ENCODE measurements at regions not wholly inside any gene's neighbourhood (a gene's known extent, or its start where the extent isn't known, plus 50 kb on each side); places are given as distances from the start of the nearest gene placed in this dataset.
"Not testable (repeated sequence)": the region's sequence is repeated elsewhere in the genome, so short reads cannot be mapped to it uniquely, and the experiment has no call there.

- no peak for DNase-seq (ENCODE audit: low spot score)
- in situ Hi-C loops (cut with HindIII; ENCODE audit: low sequenced_read_pairs) = no loop called here
Measured at GRCh38 chr13:40343550-40344269, 322.7 kb downstream of the FOXO1 start.

DNA sequence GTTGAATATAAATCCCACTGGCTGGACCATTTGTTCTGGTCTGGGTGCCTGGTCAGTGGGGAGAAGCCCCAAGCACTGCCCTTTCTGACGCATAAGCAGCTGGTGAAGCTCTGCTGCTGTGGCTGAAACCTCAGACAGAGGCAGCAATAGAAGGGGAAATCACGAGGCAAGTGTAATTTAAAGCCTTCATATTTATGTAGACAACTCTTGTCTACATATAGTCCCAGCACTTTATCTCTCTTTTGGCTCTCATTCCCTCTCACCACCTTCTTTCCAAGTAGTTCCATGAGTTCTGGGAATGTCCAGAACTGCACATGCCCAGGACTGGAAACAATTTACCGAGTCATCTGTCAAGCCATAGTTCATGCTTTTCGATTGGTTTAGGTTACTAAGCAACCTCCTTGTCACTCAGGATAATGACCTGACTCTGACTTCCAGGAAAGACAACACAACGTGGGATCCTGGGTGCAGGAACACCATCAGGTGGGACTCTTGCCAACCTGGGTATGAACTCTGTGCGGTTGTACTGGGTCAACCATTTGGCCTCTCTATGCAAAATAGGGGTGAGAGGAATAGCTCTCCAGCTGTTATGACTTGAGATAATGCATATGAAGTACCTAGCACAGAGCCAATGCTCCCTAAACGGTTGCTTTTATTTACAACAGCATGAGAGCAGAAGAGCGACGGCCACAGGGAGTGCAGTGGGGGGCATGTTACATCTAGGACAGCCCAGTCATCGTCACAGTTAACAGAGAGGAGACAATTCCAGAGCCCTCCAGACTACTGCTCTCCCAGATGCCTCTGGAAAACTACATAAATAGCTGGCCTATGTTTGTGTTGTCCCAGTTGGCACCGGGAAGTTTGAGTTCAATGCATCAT is 321.9 kb downstream of the FOXO1 start:
- in situ Hi-C loops (cut with HindIII; ENCODE audit: low sequenced_read_pairs) = no loop called here

GRCh38 chr13:40345149-40345514 is 321.3 kb downstream of the FOXO1 start:
- DNase-seq (ENCODE audit: low spot score) = no peak

More for the DNA sequence above, 321.9 kb downstream of the FOXO1 start:
- no peak for DNase-seq (ENCODE audit: low spot score)

GRCh38 chr13:40345654-40346372 is 320.6 kb downstream of the FOXO1 start:
- no peak for DNase-seq (ENCODE audit: low spot score)
- in situ Hi-C loops (cut with HindIII; ENCODE audit: low sequenced_read_pairs) = no loop called here

More at GRCh38 chr13:40345149-40345514, 321.3 kb downstream of the FOXO1 start:
- in situ Hi-C loops (cut with HindIII; ENCODE audit: low sequenced_read_pairs) = no loop called here

- in situ Hi-C loops (cut with HindIII; ENCODE audit: low sequenced_read_pairs) = no loop called here
Measured at GRCh38 chr13:40346592-40346991, 319.8 kb downstream of the FOXO1 start.

GRCh38 chr13:40348096-40348679 is 318.3 kb downstream of the FOXO1 start:
- DNase-seq (ENCODE audit: low spot score) = no peak
- in situ Hi-C loops (cut with HindIII; ENCODE audit: low sequenced_read_pairs) = no loop called here

More at GRCh38 chr13:40346592-40346991, 319.8 kb downstream of the FOXO1 start:
- DNase-seq (ENCODE audit: low spot score) = no peak

DNA sequence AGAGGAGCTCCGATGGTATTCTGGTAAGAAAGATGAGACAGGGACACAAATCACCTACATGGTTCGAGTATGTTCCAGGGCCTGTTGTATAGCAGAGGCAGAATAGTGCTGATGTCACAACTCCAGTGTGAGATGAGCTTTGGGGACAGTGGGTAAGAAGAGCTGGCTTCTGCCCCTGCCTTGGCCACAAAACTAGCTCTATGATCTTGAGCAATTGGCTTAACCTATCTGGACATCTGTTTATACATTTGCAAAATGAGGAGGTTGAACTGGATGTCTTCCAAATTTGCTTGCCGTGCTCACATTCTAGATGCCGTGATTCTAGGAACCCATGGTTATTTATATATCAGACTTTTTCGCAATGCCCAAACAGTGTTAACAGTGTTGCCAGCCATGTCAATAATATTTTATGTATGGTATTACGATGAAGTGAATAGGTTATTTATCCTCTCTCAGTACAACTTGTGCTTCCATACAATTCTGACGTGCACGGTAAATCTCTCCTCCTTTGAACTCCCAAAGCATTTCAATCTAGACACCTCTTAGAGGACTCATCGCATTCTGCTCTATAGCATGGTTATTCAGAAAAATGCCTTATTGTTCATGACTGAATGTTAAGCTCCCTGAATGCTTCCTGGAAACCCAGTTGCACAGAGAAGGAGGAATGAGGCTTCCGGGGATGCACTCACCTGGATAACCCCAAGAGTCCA is 316.0 kb downstream of the FOXO1 start:
- no peak for DNase-seq (ENCODE audit: low spot score)
- in situ Hi-C loops (cut with HindIII; ENCODE audit: low sequenced_read_pairs) = no loop called here

GRCh38 chr13:40351537-40352379 is 314.7 kb downstream of the FOXO1 start:
- in situ Hi-C loops (cut with HindIII; ENCODE audit: low sequenced_read_pairs) = no loop called here
- DNase-seq (ENCODE audit: low spot score) = no peak

DNA sequence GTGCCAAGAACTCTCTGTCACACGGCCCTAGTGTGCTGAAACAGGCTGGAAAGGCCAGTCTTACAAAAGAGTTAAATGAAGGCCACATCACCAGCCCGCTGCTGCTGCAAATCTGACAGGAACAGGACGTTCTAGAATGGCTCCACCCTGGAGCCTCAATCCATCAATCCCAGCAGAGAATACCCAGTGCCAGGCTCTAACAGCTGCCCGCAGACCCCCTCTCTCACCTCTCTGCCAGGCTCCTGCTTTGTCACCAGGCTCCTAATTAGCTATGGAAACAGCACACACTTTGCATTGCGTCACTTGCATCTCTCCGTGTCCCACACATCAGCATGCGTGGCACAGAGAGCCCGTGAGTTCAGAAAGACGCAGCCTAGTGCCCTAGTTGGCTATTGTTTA is 314.1 kb downstream of the FOXO1 start:
- DNase-seq (ENCODE audit: low spot score) = no peak
- in situ Hi-C loops (cut with HindIII; ENCODE audit: low sequenced_read_pairs) = no loop called here

GRCh38 chr13:40352802-40353562 is 313.5 kb downstream of the FOXO1 start:
- in situ Hi-C loops (cut with HindIII; ENCODE audit: low sequenced_read_pairs) = no loop called here
- DNase-seq (ENCODE audit: low spot score) = no peak

DNA sequence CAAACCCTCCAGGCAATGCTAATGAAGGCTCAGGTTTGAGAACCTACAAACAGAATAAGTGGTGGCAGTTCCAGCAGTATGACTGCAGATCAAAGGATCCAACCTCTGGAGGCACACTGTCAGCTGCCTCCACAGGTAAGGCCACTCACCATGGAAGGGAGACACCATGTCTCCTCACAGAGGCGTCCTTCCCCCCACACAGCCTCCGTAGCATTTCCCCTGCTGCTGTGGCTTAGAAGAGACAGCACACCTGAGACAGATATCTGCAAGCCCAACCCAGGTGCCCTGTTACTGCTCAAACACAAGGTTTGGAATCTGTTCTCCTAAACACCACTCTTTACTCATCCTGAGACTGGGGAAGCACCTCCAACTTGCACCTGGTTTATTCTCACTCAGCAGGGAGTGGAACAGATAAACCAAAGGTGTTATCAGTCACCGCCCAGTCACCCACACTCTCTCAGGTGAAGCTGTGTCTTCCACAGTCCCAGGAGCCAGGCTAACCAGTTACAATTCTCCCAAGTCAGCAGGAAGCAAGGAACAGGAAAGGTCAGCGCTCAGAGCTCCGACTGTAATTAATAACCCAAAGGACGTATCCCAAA is 311.2 kb downstream of the FOXO1 start:
- DNase-seq (ENCODE audit: low spot score) = no peak
- in situ Hi-C loops (cut with HindIII; ENCODE audit: low sequenced_read_pairs) = no loop called here

GRCh38 chr13:40356011-40356410 is 310.4 kb downstream of the FOXO1 start:
- in situ Hi-C loops (cut with HindIII; ENCODE audit: low sequenced_read_pairs) = no loop called here
- no peak for DNase-seq (ENCODE audit: low spot score)

DNA sequence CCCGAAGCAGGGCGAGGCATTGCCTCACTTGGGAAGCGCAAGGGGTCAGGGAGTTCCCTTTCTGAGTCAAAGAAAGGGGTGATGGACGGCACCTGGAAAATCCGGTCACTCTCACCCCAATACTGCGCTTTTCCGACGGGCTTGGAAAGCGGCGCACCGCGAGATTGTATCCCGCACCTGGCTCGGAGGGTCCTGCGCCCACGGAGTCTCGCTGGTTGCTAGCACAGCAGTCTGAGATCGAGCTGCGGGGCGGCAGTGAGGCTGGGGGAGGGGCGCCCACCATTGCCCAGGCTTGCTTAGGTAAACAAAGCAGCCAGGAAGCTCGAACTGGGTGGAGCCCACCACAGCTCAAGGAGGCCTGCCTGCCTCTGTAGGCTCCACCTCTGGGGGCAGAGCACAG is 310.0 kb downstream of the FOXO1 start:
- DNase-seq (ENCODE audit: low spot score); in situ Hi-C loops (cut with HindIII; ENCODE audit: low sequenced_read_pairs): not testable (repeated sequence)

- DNase-seq (ENCODE audit: low spot score) = no peak
- in situ Hi-C loops (cut with HindIII; ENCODE audit: low sequenced_read_pairs) = no loop called here
Measured at GRCh38 chr13:40362502-40362901, 303.9 kb downstream of the FOXO1 start.

DNA sequence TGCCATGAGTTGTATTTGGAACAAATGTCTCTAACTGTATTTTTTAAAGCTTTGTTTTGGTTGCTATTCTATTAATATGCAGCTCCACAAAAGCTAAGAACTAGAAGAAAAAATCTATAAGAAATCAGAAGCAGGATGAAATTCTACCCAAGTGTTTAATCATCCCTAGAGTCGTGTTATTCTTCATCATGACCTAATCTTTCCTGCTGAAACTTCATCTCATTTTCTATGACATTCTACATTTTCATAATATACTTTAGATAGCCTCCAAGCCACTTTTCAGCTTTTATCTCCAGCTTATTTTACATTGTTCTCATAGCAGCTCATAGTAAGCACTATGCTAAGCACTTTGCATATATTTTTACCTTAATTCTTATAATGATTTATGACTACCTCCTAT is 302.8 kb downstream of the FOXO1 start:
- no peak for DNase-seq (ENCODE audit: low spot score)
- in situ Hi-C loops (cut with HindIII; ENCODE audit: low sequenced_read_pairs) = no loop called here

GRCh38 chr13:40366119-40366518 is 300.3 kb downstream of the FOXO1 start:
- in situ Hi-C loops (cut with HindIII; ENCODE audit: low sequenced_read_pairs) = no loop called here
- DNase-seq (ENCODE audit: low spot score) = no peak
